ENCODE measurements at regions not wholly inside any gene's neighbourhood (a gene's known extent, or its start where the extent isn't known, plus 50 kb on each side); places are given as distances from the start of the nearest gene placed in this dataset.

DNA sequence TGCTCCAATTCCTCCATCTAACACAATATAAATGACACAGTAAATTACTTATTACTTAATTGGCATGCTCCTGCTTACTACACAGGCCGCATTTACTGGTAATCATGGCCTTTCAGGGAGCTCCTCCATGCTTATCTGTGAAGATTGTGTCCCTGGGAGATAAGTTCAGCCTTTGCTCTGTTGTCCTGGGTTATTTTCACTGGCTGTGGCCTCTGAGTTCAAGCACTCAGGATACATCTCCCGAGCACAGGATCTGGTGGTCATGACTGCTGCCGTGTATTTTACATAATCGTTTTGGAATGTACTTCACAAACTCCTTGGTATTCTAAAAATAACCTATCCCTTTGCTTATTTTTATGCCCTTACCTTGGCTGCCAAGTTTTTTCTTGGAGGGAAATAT, 215.7 kb downstream of the ICE1 start:
- Histone ChIP-seq H2BK12ac (ENCODE audit: low read depth, low read length) (no peak overlapping the region), H4K20me1 (replicated peaks in 1 of 2; ENCODE audit: control insufficient read depth in 1 of 2, insufficient read depth in 2 of 2, low read length in 2 of 2) (no peaks in the 10 kb centered on the region), H3K23ac (ENCODE audit: insufficient read length) (no peak overlapping the region), H4K5ac (ENCODE audit: insufficient read length, low read depth, low read length) (no peak overlapping the region), H3K4me3 (ENCODE audit: extremely low read depth in 1 of 4, insufficient read depth in 2 of 4, low read depth in 3 of 4, low read length in 4 of 4) (no peak overlapping the region), H3K14ac (ENCODE audit: insufficient read length) (no peak overlapping the region), H2AFZ (ENCODE audit: low read length) (no peak overlapping the region), H2BK20ac (ENCODE audit: low read length) (no peak overlapping the region), H3K79me1 (ENCODE audit: low read depth, low read length) (no peaks in the 10 kb centered on the region), H3K9ac (replicated peaks in 1 of 4; ENCODE audit: extremely low read depth in 1 of 4, low read depth in 3 of 4, low read length in 3 of 4) (no peak overlapping the region), H4K91ac (replicated peaks; ENCODE audit: insufficient read length, low read length) (no peak overlapping the region), H3K18ac (ENCODE audit: extremely low read depth, low read length) (no peak overlapping the region), H2BK5ac (ENCODE audit: low read depth, low read length) (no peak overlapping the region), H3K27me3 (replicated peaks in 1 of 4; ENCODE audit: control insufficient read depth in 3 of 4, extremely low read depth in 1 of 4, insufficient read depth in 3 of 4, low read length in 3 of 4) (no peaks in the 10 kb centered on the region), H2BK15ac (ENCODE audit: low read length) (no peak overlapping the region), H2AK5ac (ENCODE audit: low read depth, low read length) (no peak overlapping the region), H3K9me3 (ENCODE audit: insufficient read depth in 2 of 2, low read depth in 1 of 2, low read length in 1 of 2) (no peaks in the 10 kb centered on the region), H2BK120ac (replicated peaks; ENCODE audit: low read depth, low read length) (no peak overlapping the region), H3K4ac (replicated peaks; ENCODE audit: insufficient read length, low read depth, low read length) (no peak overlapping the region), H3K56ac (replicated peaks; ENCODE audit: insufficient read length, low read depth, low read length) (no peak overlapping the region), H4K8ac (ENCODE audit: extremely low read depth, insufficient read depth, low read length) (no peak overlapping the region), H3K79me2 (ENCODE audit: control insufficient read depth in 1 of 2, insufficient read depth in 2 of 2, low read length in 2 of 2) (no peaks in the 10 kb centered on the region), H3K4me2 (ENCODE audit: insufficient read depth in 1 of 2, low read depth in 2 of 2, low read length in 2 of 2) (no peak overlapping the region), H3K4me1 (replicated peaks in 1 of 4; ENCODE audit: control insufficient read depth in 3 of 4, insufficient read depth in 4 of 4, low read length in 3 of 4) (no peaks in the 10 kb centered on the region), H3K23me2 (ENCODE audit: low read depth, low read length) (no peaks in the 10 kb centered on the region), H3K36me3 (ENCODE audit: control insufficient read depth in 2 of 4, insufficient read depth in 4 of 4, low read length in 3 of 4) (no peaks in the 10 kb centered on the region), H3K27ac (ENCODE audit: low read depth, low read length) (no peak overlapping the region)
- POLR2A ChIA-PET (ENCODE audit: partially characterized antibody): no interaction called here
- CTCF ChIA-PET (ENCODE audit: partially characterized antibody): no interaction called here
- FAIRE-seq (no peak), DNase-seq (ENCODE audit: low read depth in 1 of 2, low spot score in 2 of 2) (no peak)
- WGBS, 2 experiments (ENCODE audit: extremely low coverage in 1 of 2, insufficient coverage in 1 of 2, insufficient read length in 1 of 2, insufficient replicate concordance in 2 of 2, low coverage in 1 of 2, low lambda C conversion rate in 2 of 2, missing lambda C conversion rate in 1 of 2): 94% methylated on average over 4 of the region's 4 CpGs; no CpG with 5 or more reads in 1 of the 2 experiments
- TF ChIP-seq RAD21 (IDR thresholded peaks at IDR 0.05 in 1 of 2, conservative IDR thresholded peaks at IDR 0.05 in 1 of 2; ENCODE audit: low read depth in 2 of 2, low read length in 2 of 2): no peak
- no peak for TF ChIP-seq SRF (IDR thresholded peaks at IDR 0.05; ENCODE audit: low read depth, low read length)

Data from H1 (cell line).